ENCODE measurements at regions not wholly inside any gene's neighbourhood (a gene's known extent, or its start where the extent isn't known, plus 50 kb on each side); places are given as distances from the start of the nearest gene placed in this dataset.

DNA sequence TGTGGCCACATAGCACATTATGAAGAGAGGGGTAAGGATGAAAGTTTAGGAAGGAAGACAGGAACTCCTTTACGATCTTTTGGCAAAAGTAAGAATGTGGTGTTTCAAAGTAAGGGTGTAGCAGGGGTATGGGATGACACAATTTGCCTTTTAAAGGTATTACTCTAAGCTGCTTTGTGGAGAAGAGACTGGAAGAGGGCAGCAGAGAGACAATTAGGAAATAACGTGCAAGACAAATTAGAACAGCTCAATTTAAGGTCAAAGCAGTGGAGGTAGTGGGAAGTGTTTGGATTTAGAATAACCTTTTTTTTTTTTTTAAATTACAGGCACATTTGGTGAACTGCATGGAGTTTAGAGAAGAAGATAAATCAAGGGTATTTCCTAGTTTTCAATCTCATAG, 342.6 kb downstream of the NOVA1 start:
- Histone ChIP-seq H3K27me3 (ENCODE audit: control insufficient read depth, insufficient read depth, low read length) (no peaks in the 10 kb centered on the region), H2AFZ (no peak overlapping the region), H3K4me3 (ENCODE audit: low read depth, low read length) (no peak overlapping the region), H3K4me1 (no peaks in the 10 kb centered on the region), H3K9me3 (ENCODE audit: control insufficient read depth, low read length) (no peaks in the 10 kb centered on the region), H3K4me2 (ENCODE audit: low read length) (no peak overlapping the region), H3K9ac (no peak overlapping the region), H3K36me3 (ENCODE audit: control insufficient read depth, insufficient read depth, low read length) (no peaks in the 10 kb centered on the region), H3K27ac (no peak overlapping the region), H3K79me2 (no peaks in the 10 kb centered on the region)
- TF ChIP-seq, protein P1, sequence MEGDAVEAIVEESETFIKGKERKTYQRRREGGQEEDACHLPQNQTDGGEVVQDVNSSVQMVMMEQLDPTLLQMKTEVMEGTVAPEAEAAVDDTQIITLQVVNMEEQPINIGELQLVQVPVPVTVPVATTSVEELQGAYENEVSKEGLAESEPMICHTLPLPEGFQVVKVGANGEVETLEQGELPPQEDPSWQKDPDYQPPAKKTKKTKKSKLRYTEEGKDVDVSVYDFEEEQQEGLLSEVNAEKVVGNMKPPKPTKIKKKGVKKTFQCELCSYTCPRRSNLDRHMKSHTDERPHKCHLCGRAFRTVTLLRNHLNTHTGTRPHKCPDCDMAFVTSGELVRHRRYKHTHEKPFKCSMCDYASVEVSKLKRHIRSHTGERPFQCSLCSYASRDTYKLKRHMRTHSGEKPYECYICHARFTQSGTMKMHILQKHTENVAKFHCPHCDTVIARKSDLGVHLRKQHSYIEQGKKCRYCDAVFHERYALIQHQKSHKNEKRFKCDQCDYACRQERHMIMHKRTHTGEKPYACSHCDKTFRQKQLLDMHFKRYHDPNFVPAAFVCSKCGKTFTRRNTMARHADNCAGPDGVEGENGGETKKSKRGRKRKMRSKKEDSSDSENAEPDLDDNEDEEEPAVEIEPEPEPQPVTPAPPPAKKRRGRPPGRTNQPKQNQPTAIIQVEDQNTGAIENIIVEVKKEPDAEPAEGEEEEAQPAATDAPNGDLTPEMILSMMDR (IDR thresholded peaks at IDR 0.05), result no peak

DNA sequence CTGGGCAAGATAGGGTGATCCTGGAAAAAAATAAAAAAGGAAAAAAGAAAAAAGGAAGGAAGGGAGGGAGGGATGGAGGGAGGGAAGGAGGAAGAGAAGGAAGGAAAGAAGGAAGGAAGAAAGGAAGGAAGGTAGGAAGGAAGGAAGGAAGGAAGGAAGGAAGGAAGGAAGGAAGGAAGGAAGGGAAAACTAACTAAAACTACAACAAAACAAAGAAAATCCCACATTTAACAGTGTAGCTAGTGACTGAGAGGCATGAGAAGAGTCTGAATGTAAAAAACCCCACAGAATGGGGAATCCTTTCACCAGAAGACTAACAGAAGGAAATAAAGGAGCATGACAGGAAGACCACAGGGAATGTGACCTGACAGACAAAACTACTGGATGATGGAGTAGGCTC, 345.7 kb downstream of the NOVA1 start:
- no peaks in the 10 kb centered on the region for H3K36me3 ChIP-seq (ENCODE audit: control insufficient read depth, insufficient read depth, low read length)
- H3K4me3 ChIP-seq (ENCODE audit: low read depth, low read length), result no peak overlapping the region
- H3K27ac ChIP-seq, result no peak overlapping the region
- no peaks in the 10 kb centered on the region for H3K79me2 ChIP-seq
- H3K9ac ChIP-seq, result no peak overlapping the region
- TF ChIP-seq, protein P1 (IDR thresholded peaks at IDR 0.05), result no peak
- H3K9me3 ChIP-seq (ENCODE audit: control insufficient read depth, low read length), result no peaks in the 10 kb centered on the region
- H3K4me1 ChIP-seq, result no peaks in the 10 kb centered on the region
- H2AFZ ChIP-seq, result no peak overlapping the region
- no peak overlapping the region for H3K4me2 ChIP-seq (ENCODE audit: low read length)
- H3K27me3 ChIP-seq (ENCODE audit: control insufficient read depth, insufficient read depth, low read length), result no peaks in the 10 kb centered on the region

DNA sequence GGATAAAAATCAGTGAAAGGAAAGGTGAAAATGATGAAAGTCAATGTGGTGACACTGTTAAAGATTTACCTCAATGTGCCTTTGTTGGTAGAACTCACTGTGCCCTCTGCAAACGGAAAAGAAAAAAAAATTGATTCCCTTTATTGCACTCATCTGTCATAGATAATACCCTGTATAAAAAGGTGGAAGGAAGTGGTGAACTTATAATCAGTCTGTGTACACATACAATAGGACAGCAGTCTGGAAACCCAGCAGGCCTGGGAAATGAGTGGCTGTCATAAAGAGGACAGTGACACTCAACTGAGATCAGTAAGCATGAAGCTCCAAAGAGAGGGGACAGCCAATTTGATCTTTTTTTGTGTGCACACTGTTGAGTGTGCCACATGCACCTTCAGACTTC, 364.7 kb downstream of the NOVA1 start:
- H3K27me3 ChIP-seq (ENCODE audit: control insufficient read depth, insufficient read depth, low read length), result no peaks in the 10 kb centered on the region
- H3K36me3 ChIP-seq (ENCODE audit: control insufficient read depth, insufficient read depth, low read length), result no peaks in the 10 kb centered on the region
- H3K4me3 ChIP-seq (ENCODE audit: low read depth, low read length), result no peak overlapping the region
- no peaks in the 10 kb centered on the region for H3K4me1 ChIP-seq
- H3K79me2 ChIP-seq, result no peaks in the 10 kb centered on the region
- H3K9me3 ChIP-seq (ENCODE audit: control insufficient read depth, low read length), result no peaks in the 10 kb centered on the region
- H3K27ac ChIP-seq, result no peak overlapping the region
- H3K4me2 ChIP-seq (ENCODE audit: low read length), result no peak overlapping the region
- TF ChIP-seq, protein P1 (IDR thresholded peaks at IDR 0.05), result no peak
- no peak overlapping the region for H3K9ac ChIP-seq
- no peak overlapping the region for H2AFZ ChIP-seq

DNA sequence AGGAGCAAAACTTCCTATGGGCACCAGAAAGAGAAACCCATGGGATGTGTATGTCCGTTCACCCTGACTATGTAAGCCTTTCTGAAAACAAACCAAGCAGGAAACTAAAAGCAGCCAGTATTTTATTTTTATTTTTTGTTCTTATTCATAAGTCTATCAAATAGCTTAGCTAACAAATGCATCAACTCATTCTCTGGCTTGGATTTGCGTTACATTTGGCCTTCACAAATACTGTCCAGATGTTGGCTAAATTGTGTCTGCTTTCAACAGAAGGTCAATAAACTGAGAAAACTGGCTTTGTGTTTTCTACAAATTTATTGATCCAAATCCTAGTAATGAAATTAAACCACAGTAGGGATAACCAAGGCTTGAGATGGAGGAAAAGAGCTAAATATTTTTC, 379.0 kb downstream of the NOVA1 start:
- Histone ChIP-seq H3K4me3 (ENCODE audit: low read depth, low read length) (no peak overlapping the region), H3K36me3 (ENCODE audit: control insufficient read depth, insufficient read depth, low read length) (no peaks in the 10 kb centered on the region), H3K27me3 (ENCODE audit: control insufficient read depth, insufficient read depth, low read length) (no peaks in the 10 kb centered on the region), H3K79me2 (no peaks in the 10 kb centered on the region), H3K4me2 (ENCODE audit: low read length) (no peak overlapping the region), H3K9me3 (ENCODE audit: control insufficient read depth, low read length) (no peaks in the 10 kb centered on the region), H3K27ac (no peak overlapping the region), H2AFZ (no peak overlapping the region), H3K4me1 (no peaks in the 10 kb centered on the region), H3K9ac (no peak overlapping the region)
- TF ChIP-seq, protein P1 (IDR thresholded peaks at IDR 0.05), result no peak

DNA sequence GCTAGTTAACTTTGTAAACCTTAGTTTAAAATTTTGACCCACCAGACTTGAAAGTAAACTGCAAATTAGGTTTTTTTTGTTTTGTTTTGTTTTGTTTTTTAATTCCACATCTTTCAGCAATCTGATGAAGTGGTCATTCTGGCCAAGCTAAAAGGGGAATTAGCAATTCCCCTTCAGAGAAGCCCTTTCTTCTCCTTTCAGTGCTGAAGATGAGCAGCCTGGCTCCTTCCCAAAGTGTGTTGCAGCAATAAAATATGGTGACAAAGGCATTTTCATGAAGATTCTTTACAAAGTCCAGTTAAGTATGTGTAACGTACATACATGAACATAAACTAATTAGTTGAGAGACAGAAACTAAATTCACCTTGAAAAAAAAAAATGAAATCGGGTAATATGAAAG, 380.1 kb downstream of the NOVA1 start:
- H3K4me1 ChIP-seq, result no peaks in the 10 kb centered on the region
- H3K4me2 ChIP-seq (ENCODE audit: low read length), result no peak overlapping the region
- H3K27me3 ChIP-seq (ENCODE audit: control insufficient read depth, insufficient read depth, low read length), result no peaks in the 10 kb centered on the region
- no peaks in the 10 kb centered on the region for H3K9me3 ChIP-seq (ENCODE audit: control insufficient read depth, low read length)
- H3K4me3 ChIP-seq (ENCODE audit: low read depth, low read length), result no peak overlapping the region
- TF ChIP-seq, protein P1 (IDR thresholded peaks at IDR 0.05), result no peak
- H3K9ac ChIP-seq, result no peak overlapping the region
- no peak overlapping the region for H2AFZ ChIP-seq
- H3K36me3 ChIP-seq (ENCODE audit: control insufficient read depth, insufficient read depth, low read length), result no peaks in the 10 kb centered on the region
- no peak overlapping the region for H3K27ac ChIP-seq
- no peaks in the 10 kb centered on the region for H3K79me2 ChIP-seq
